Smooth muscle cell (in vitro differentiated cells): ENCODE measurements at regions not wholly inside any gene's neighbourhood (a gene's known extent, or its start where the extent isn't known, plus 50 kb on each side); places are given as distances from the start of the nearest gene placed in this dataset.

Experiments used
- DNase-seq: peaks from one replicate; lab custom pipeline; 2025; ENCODE audit not compliant: unreplicated experiment; lab: John Stamatoyannopoulos, UW
- H2AFZ ChIP-seq: fragments of 200-600 bp; sonication (generic); 2 replicates; pipeline ENCODE4 v1.6.0; 2016; ENCODE audit warnings: antibody characterized with exemption, low read depth, mild to moderate bottlenecking
- H3F3A ChIP-seq: fragments of 200-600 bp; sonication (generic); 2 replicates; pipeline ENCODE4 v1.6.0; 2017; ENCODE audit warnings: antibody characterized with exemption, low read depth
- H3K27ac ChIP-seq: fragments of 200-600 bp; sonication (generic); 2 replicates; pipeline ENCODE4 v1.5.1; 2016; ENCODE audit warnings: low read depth, mild to moderate bottlenecking
- H3K27me3 ChIP-seq: fragments of 200-600 bp; sonication (generic); 2 replicates; pipeline ENCODE4 v1.6.1; 2016; ENCODE audit warnings: low read depth, mild to moderate bottlenecking
- H3K36me3 ChIP-seq: fragments of 200-600 bp; sonication (generic); 2 replicates; pipeline ENCODE4 v1.5.1; 2016; ENCODE audit warnings: low read depth
- H3K4me1 ChIP-seq: fragments of 200-600 bp; sonication (generic); 2 replicates; pipeline ENCODE4 v1.5.1; 2016; ENCODE audit warnings: low read depth
- H3K4me2 ChIP-seq: fragments of 200-600 bp; sonication (generic); 2 replicates; pipeline ENCODE4 v1.6.0; 2016; ENCODE audit warnings: mild to moderate bottlenecking
- H3K4me3 ChIP-seq: fragments of 200-600 bp; sonication (generic); 2 replicates; pipeline ENCODE4 v1.5.1; 2016; ENCODE audit warnings: mild to moderate bottlenecking
- H3K79me2 ChIP-seq: fragments of 200-600 bp; sonication (generic); 2 replicates; pipeline ENCODE4 v1.6.0; 2016; ENCODE audit warnings: low read depth, mild to moderate bottlenecking
- H3K9ac ChIP-seq: fragments of 200-600 bp; sonication (generic); 2 replicates; pipeline ENCODE4 v1.6.0; 2016; ENCODE audit warnings: low read depth
- H3K9me3 ChIP-seq: fragments of 200-600 bp; sonication (generic); replicated peaks from 2 replicates; pipeline ENCODE4 v1.5.1; 2016; ENCODE audit warnings: low read depth
- H4K20me1 ChIP-seq: fragments of 200-600 bp; sonication (generic); 2 replicates; pipeline ENCODE4 v1.6.0; 2016; ENCODE audit warnings: low read depth
- WGBS: methylation state at CpG from one replicate; pipeline ENCODE4 v1.1.7; 2016; ENCODE audit warnings: low lambda C conversion rate; 5-methylcytosine and 5-hydroxymethylcytosine counted together
- TF ChIP-seq, protein P1 (sequence below): fragments of 200-600 bp; sonication (generic); IDR thresholded peaks from 2 replicates; pipeline ENCODE4 v1.5.1; 2017; ENCODE audit warnings: borderline replicate concordance, mild to moderate bottlenecking, antibody characterized with exemption; ENCODE audit not compliant: insufficient read depth, poor library complexity, severe bottlenecking

DNA sequence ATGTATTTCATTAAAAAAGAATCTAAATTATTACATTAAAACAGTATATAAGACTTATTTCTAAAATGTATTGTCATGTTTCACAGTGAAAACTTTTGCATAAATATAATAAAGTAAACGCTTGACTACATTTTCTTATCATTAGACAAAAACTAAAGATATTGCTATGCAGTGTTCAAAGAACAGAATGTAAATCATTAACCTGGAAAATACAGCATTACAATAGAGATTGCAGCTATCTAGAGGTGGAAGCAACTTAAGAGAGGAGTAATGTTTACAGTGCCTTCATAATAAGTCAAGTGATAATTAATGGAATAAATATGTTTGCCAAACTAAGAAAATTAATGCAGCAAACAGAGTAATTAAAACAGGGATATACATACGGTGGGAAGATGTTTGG, 940.9 kb downstream of the FSTL5 start:
- DNase-seq, result no peak
- WGBS, result 93% methylated on average over 2 of the region's 2 CpGs
- no peak overlapping the region for H3K4me3 ChIP-seq

DNA sequence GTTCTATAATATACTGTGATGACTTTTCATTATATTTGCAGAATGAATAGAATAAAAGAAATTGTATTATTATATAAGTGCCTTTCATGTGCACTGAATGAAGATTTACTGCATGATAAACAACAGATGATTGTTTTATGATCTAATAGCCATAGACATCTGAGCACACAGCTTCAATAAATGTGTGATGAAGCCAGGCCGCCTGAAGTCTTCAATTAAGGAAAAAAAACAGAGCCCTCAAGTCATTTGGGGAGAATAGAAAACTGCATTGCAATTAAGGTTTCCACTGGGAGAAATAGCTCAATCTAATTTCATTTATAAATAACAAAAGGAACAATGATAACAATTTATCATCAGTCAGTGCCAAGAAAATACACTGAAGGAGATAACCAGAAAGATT, 955.2 kb downstream of the FSTL5 start:
- Histone ChIP-seq H3F3A (no peaks in the 10 kb centered on the region), H3K27me3 (no peaks in the 10 kb centered on the region), H3K36me3 (no peaks in the 10 kb centered on the region), H3K9me3 (no peaks in the 10 kb centered on the region), H3K4me1 (no peaks in the 10 kb centered on the region), H4K20me1 (no peaks in the 10 kb centered on the region), H3K27ac (no peak overlapping the region), H2AFZ (no peak overlapping the region), H3K79me2 (no peaks in the 10 kb centered on the region), H3K4me2 (no peak overlapping the region), H3K9ac (no peak overlapping the region), H3K4me3 (no peak overlapping the region)
- 76% methylated on average over 1 of the region's 1 CpG for WGBS
- TF ChIP-seq, protein P1, sequence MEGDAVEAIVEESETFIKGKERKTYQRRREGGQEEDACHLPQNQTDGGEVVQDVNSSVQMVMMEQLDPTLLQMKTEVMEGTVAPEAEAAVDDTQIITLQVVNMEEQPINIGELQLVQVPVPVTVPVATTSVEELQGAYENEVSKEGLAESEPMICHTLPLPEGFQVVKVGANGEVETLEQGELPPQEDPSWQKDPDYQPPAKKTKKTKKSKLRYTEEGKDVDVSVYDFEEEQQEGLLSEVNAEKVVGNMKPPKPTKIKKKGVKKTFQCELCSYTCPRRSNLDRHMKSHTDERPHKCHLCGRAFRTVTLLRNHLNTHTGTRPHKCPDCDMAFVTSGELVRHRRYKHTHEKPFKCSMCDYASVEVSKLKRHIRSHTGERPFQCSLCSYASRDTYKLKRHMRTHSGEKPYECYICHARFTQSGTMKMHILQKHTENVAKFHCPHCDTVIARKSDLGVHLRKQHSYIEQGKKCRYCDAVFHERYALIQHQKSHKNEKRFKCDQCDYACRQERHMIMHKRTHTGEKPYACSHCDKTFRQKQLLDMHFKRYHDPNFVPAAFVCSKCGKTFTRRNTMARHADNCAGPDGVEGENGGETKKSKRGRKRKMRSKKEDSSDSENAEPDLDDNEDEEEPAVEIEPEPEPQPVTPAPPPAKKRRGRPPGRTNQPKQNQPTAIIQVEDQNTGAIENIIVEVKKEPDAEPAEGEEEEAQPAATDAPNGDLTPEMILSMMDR, result no peak
- DNase-seq, result no peak

More for the DNA sequence above, 940.9 kb downstream of the FSTL5 start:
- Histone ChIP-seq H3K79me2 (no peaks in the 10 kb centered on the region), H2AFZ (no peak overlapping the region), H3F3A (no peaks in the 10 kb centered on the region), H4K20me1 (no peaks in the 10 kb centered on the region), H3K4me2 (no peak overlapping the region), H3K9me3 (peaks cover 6% of the 10 kb centered on the region), H3K4me1 (no peaks in the 10 kb centered on the region), H3K27ac (no peak overlapping the region), H3K27me3 (no peaks in the 10 kb centered on the region), H3K9ac (no peak overlapping the region), H3K36me3 (no peaks in the 10 kb centered on the region)
- TF ChIP-seq, protein P1, result no peak

DNA sequence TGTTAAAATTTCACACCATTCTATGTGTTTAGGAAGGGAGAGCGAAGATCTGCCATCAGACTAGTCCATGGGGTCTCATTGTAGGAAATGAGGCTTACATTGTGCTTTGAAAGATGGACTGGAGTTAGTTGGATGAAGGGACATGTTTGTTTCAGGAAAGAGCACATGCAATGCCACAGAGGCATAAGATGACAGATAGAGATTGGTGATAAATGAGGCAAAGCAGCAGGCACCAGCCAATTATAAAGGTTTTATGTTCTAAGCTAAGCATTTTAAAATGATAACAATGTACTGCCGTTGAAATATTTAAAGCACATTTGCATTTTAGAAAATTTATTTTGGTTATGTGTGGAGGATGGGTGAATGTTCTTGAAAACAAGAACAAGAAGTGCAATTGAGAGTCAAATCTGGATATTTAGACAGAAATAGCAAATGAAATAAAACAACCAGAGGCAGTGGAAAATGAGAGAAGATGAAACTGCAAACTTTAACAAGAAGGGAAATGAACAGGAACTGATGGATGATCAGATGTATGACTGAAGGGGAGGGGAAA, 957.2 kb downstream of the FSTL5 start:
- Histone ChIP-seq H2AFZ (no peak overlapping the region), H3K36me3 (no peaks in the 10 kb centered on the region), H3K4me1 (no peaks in the 10 kb centered on the region), H3K79me2 (no peaks in the 10 kb centered on the region), H3F3A (no peaks in the 10 kb centered on the region), H3K4me3 (no peak overlapping the region), H3K9ac (no peak overlapping the region), H3K27ac (no peak overlapping the region), H4K20me1 (no peaks in the 10 kb centered on the region), H3K27me3 (no peaks in the 10 kb centered on the region), H3K9me3 (no peaks in the 10 kb centered on the region), H3K4me2 (no peak overlapping the region)
- 90% methylated on average over 2 of the region's 2 CpGs for WGBS
- TF ChIP-seq, protein P1, result no peak
- no peak for DNase-seq

DNA sequence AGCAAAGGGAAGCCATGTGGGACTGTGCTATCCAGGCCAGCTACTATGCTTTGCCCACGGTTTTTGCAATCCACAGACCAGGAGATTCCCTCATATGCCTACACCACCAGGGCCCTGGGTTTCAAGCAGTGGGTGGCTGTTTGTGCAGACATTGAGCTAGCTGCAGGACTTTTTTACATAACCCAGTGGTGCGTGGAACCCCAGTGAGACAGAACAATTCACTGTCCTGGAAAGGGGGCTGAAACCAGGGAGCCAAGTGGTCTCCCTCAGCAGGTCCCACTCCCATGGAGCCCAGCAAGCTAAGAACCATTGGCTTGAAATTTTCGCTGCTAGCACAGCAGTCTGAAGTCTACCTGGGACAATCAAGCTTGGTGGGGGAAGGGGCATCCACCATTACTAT, 959.9 kb downstream of the FSTL5 start:
- DNase-seq, result no peak
- Histone ChIP-seq H3K27ac (no peak overlapping the region), H3K9ac (no peak overlapping the region), H3K27me3 (no peaks in the 10 kb centered on the region), H3K4me3 (no peak overlapping the region), H2AFZ (no peak overlapping the region), H3K36me3 (no peaks in the 10 kb centered on the region), H3K79me2 (no peaks in the 10 kb centered on the region), H4K20me1 (no peaks in the 10 kb centered on the region), H3K4me1 (no peaks in the 10 kb centered on the region), H3F3A (no peaks in the 10 kb centered on the region), H3K4me2 (no peak overlapping the region), H3K9me3 (no peaks in the 10 kb centered on the region)
- TF ChIP-seq, protein P1, result no peak
- 86% methylated on average over 3 of the region's 3 CpGs for WGBS
